GM12875 (cell line): ENCODE measurements at regions not wholly inside any gene's neighbourhood (a gene's known extent, or its start where the extent isn't known, plus 50 kb on each side); places are given as distances from the start of the nearest gene placed in this dataset.

Experiments used
- H3K4me3 ChIP-seq: one replicate; pipeline ENCODE4 v1.5.1; 2011; ENCODE audit warnings: low read depth, low read length, control low read depth
- TF ChIP-seq, protein P1 (sequence below): IDR thresholded peaks from 2 replicates; pipeline ENCODE4 v1.5.1; 2011; ENCODE audit warnings: low read depth, mild to moderate bottlenecking, control low read depth, inconsistent platforms, low read length, moderate library complexity, borderline replicate concordance; ENCODE audit not compliant: insufficient read depth

GRCh38 chr10:84029840-84030239, 109.5 kb upstream of the GHITM start:
- TF ChIP-seq, protein P1, sequence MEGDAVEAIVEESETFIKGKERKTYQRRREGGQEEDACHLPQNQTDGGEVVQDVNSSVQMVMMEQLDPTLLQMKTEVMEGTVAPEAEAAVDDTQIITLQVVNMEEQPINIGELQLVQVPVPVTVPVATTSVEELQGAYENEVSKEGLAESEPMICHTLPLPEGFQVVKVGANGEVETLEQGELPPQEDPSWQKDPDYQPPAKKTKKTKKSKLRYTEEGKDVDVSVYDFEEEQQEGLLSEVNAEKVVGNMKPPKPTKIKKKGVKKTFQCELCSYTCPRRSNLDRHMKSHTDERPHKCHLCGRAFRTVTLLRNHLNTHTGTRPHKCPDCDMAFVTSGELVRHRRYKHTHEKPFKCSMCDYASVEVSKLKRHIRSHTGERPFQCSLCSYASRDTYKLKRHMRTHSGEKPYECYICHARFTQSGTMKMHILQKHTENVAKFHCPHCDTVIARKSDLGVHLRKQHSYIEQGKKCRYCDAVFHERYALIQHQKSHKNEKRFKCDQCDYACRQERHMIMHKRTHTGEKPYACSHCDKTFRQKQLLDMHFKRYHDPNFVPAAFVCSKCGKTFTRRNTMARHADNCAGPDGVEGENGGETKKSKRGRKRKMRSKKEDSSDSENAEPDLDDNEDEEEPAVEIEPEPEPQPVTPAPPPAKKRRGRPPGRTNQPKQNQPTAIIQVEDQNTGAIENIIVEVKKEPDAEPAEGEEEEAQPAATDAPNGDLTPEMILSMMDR, result no peak
- H3K4me3 ChIP-seq, result no peak overlapping the region

- H3K4me3 ChIP-seq, result no peak overlapping the region
- TF ChIP-seq, protein P1, result no peak
Observed at GRCh38 chr10:84038035-84038434, 101.3 kb upstream of the GHITM start.

DNA sequence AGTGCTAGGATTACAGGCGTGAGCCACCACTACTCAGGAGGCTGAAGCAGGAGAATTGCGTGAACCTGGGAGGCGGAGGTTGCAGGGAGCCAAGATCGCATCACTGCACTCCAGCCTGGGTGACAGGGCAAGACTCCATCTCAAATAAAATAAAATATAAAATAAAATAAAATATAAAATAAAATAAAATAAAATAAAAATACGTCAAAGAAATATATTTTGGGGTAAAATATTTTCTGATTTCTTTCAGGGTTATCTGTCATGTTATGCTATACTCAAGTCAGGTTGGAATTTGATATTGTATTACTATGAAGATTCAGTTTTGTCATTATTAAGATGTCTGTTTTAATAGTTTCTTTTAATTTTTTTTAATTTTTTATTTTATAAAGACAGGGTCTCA, 99.4 kb upstream of the GHITM start:
- TF ChIP-seq, protein P1, result no peak
- no peak overlapping the region for H3K4me3 ChIP-seq

- TF ChIP-seq, protein P1, result no peak
- no peak overlapping the region for H3K4me3 ChIP-seq
Observed at GRCh38 chr10:84047258-84048010, 91.9 kb upstream of the GHITM start.

DNA sequence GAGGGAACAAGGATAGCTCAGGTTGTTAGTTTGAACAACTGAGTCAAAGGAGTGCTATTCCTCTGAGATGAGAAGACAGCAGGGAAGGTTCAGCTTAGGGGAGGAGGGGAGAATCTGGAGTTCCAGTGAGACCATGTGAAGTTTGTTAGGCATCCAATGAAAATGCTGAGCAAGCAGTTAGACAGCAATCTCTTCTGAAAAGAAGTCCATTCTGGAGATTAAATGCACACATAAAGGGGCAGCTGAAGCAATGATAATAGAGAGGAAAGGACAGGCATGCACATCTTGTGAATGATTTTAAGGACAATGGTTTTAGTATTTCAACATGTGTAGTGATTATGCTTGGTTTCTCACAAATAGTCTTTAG, 89.7 kb upstream of the GHITM start:
- TF ChIP-seq, protein P1, result no peak

DNA sequence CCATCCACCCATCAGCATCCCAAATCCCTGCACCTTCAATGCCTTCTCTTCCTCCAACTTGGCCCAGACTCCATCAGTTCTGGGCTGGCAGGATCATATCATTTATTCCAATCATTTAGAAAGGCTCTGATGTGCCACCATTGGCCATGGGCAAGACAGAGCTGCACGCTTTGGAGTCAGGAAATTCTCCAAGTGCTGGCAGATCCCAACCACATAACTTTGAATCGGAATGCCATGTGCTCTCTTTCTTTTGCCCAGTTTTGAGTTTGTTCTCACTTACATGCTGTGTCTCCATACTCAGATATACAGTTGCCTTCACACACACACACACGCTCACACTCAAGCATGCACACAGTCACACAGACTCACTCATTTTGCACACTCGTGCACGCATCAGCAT, 85.7 kb upstream of the GHITM start:
- no peak overlapping the region for H3K4me3 ChIP-seq
- TF ChIP-seq, protein P1, result no peak

More for the DNA sequence above, 89.7 kb upstream of the GHITM start:
- no peak overlapping the region for H3K4me3 ChIP-seq

DNA sequence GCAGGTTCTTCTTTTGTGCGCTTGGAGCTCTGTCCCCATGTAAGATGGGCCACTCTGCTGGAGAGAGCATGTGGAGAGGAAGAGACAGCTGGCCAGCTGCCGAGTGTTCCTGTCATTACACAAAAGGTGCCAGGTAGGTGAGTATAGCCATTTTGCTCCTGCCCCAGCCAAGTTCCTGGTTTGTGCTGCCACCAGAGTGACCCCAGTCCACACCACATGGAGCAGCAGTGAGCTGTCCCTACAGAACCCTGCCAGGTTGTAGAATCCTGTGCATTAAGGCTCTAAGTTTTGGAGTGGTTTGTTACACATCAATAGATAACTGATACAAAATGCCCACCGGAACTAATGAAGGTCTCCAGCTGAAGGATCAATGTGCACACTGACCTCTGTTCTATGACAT, 84.6 kb upstream of the GHITM start:
- no peak overlapping the region for H3K4me3 ChIP-seq
- TF ChIP-seq, protein P1, result no peak
